HL-60 (cell line): ENCODE measurements at regions not wholly inside any gene's neighbourhood (a gene's known extent, or its start where the extent isn't known, plus 50 kb on each side); places are given as distances from the start of the nearest gene placed in this dataset.
"Not testable (repeated sequence)": the region's sequence is repeated elsewhere in the genome, so short reads cannot be mapped to it uniquely, and the experiment has no call there.

Experiments
- CTCF ChIP-seq: IDR thresholded peaks from one replicate; pipeline ENCODE4 v1.5.1; 2011; ENCODE audit warnings: low read length, control low read depth, inconsistent platforms; ENCODE audit not compliant: insufficient read depth
- REST ChIP-seq: IDR thresholded peaks from 2 replicates; pipeline ENCODE4 v1.6.1; 2012; ENCODE audit warnings: low read depth; ENCODE audit not compliant: insufficient replicate concordance

GRCh38 chr1:222376791-222377190, 171.1 kb downstream of the HHIPL2 start:
- TF ChIP-seq CTCF, REST: not testable (repeated sequence)
